GM18517 (cell line): ENCODE measurements at regions not wholly inside any gene's neighbourhood (a gene's known extent, or its start where the extent isn't known, plus 50 kb on each side); places are given as distances from the start of the nearest gene placed in this dataset.

Experiments used
- ATAC-seq: cut with Tn5 transposase; IDR thresholded peaks from one replicate; pipeline ENCODE4 v1.9.1; 2021; ENCODE audit warnings: mild to moderate bottlenecking, moderate library complexity; ENCODE audit not compliant: unreplicated experiment

DNA sequence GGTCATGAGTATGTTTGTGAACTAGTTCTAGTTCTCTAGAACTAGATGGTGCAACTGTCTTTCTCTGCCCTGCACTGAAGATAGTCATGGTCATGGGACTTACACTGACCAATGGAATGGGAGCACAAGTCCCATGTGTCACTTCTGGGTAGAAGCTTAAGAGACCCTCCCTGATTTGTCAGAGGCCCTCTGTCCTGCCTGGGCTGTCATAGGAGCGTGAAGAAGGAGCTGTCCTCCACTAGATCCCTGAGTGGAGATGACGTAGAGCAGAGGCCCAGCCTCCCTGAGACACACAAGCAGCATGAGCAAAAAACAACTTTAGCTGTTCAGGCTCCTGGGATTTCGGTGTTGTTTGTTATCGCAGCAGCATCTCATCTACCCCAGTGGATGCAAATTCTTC is 514.5 kb downstream of the PREX1 start:
- no peak for ATAC-seq

DNA sequence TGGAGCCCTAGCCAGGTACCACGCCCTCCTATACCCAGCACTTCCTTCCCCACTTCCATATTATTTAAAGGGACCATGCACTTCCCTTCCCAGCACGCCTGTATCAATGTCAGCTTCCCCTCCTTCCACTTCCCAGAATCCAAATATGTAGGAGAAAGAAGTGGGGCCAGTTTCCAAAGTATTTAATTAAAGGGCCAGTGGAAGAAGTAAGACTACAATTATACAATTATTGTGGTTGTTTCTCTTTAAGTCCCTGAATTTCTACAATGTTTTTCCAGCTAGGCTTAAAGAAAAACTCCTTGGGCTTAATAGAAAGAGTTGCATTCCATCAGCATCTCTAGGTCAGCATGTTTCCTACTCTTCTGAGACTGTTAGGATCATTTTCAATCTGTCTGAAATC is 515.8 kb downstream of the PREX1 start:
- ATAC-seq, result no peak

GRCh38 chr20:48310305-48310704 is 517.5 kb downstream of the PREX1 start:
- ATAC-seq, result no peak

GRCh38 chr20:48309293-48309692 is 518.5 kb downstream of the PREX1 start:
- ATAC-seq, result no peak

GRCh38 chr20:48308882-48309281 is 518.9 kb downstream of the PREX1 start:
- no peak for ATAC-seq

DNA sequence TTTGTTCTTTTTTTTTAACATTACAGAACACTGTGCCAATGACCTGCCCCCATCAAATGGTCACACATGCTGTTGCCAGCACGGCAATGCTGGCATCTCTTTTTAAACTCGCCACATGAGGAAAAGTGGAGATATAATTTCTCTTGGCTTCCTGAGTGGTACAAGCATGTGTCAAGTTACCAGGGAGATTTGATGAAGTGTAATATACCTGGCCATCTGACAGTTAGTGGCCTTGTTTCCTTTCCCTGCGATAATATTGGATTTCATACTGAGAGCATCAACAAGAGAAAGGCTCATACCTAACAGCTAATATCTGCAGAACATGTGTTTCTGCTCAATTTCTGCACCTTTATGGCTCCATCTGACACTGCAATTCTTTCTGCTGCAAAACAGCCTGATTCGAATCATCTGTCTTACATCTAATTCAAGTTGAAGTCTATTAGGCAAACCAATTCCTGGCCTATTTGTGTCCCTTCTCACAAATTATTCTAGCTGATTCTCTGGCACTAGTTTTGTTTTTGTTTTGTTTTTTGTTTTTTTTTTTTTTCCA is 519.5 kb downstream of the PREX1 start:
- ATAC-seq, result no peak

DNA sequence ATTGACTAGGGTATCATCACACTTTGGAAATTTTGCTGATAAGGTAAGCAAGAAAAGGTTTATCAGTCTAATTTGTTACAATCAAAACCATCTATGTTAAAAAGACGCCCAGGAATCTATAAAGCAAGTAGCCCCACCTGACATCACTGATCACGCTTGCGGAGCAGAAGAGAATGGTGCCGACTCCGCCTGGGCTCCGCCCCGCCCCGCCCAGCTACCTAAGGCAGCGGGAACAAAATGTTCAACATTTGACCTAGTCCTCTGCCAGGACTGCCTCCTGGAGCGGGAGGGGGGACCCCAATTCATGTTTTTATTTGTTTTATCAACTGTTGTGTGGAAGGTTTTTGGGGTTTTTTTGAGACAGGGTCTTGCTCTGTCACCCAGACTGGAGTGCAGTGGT is 520.5 kb downstream of the PREX1 start:
- no peak for ATAC-seq

DNA sequence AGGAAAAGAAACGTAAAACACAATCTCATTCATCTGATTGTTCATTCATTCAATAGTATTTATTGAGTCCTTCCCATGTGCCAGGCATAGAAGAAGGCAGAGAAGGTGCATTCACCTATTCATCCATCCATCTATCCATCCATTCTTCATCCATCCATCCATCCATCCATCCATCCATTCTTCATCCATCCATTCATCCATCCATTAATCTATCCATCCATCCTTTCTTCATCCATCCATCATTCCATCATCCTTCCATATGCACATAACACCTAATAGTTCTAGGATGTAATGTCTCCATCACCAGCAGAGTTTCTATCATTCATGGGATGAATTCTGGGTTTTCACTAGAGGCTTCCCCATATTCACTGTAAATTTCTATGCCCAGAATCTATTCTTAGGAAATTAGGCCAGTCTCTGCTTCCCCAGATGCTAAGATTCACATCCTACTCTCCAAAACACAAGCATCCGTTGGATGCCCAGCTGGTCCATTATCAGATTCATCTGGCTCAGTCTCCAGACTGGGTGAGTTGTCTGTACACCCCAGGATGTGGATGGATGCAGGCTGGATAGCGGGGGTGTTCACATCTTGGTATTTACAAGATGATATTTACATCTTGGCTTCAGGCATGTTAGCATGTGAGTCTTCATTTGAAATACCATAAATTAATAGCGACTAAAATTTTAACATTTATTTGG is 517.7 kb upstream of the SULF2 start:
- no peak for ATAC-seq

DNA sequence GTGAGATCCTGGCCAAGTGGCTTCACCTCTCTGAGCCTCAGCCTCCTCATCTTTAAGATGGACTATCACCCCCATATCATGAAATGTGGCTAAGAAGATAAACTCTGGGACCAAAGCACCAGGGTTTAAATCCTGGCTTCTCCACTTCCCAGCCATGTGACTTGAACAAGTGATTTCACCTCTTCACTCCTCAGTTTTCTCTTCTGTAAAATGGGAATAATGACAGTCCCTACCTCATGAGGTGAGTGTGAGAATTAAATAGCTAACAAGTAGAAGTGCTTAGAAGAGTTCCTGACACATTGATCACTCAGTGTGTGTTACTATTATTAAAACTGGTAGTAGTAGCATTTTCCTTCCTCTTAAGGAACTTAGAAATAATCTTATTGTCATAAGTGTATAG is 516.9 kb upstream of the SULF2 start:
- ATAC-seq, result no peak

- ATAC-seq, result no peak
Observed at GRCh38 chr20:48301189-48301588, 515.9 kb upstream of the SULF2 start.

GRCh38 chr20:48300529-48300928 is 515.2 kb upstream of the SULF2 start:
- no peak for ATAC-seq

DNA sequence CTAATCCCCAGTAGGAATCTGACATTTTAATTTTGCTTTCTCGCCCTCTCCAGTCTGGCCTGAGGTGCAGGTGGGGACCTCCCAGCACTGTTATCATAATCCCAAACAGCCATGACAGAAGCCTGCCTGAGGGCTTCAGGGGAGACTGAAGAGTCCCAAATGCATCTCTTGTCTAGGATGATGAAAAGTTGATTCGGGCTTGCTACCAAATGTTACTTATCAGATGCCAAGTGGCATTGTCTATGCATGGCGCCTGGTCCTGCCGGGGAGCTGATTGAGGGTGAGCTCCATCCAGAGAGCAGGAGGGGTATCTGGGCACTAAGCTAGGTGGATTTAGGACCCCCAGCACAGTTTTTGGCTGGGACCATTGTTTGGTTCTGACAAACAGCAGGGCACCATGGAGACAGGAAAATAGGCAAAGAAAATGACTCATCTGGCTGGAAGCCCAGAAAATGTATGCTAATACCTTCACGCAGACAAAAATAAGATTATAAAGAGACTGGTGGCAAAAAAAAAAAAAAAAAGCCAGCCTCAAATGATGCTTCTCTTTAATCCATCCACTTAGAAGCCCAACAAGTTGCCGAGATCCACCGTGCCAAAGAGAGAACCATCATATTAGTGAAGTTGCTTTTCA is 513.7 kb upstream of the SULF2 start:
- ATAC-seq, result no peak

- ATAC-seq, result no peak
Observed at GRCh38 chr20:48298433-48298832, 513.2 kb upstream of the SULF2 start.

- ATAC-seq, result no peak
Observed at GRCh38 chr20:48295966-48296421, 510.7 kb upstream of the SULF2 start.

DNA sequence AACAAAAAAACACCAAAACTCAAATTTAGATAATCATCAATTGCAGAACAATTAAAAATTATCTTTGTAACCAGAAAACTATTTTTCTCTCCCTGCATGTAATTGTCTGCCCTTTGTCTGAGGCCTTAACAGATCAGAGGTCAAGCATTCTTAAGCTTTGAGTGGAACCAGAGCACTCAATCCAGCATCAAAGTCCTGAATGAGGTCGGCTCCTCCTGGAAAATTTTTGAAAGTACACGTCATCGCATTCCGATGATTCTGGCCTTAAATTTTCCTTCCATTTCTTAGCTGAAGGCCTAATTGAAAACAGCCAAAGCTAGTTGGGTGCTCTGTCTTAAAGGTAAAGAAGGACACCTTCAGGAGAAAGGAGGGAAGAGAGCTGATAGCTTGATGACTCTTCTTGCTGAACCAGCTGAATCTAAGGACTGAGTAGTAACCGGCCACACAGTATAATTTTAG is 510.2 kb upstream of the SULF2 start:
- ATAC-seq, result no peak

- ATAC-seq, result no peak
Observed at GRCh38 chr20:48294942-48295341, 509.7 kb upstream of the SULF2 start.

- no peak for ATAC-seq
Observed at GRCh38 chr20:48294196-48294595, 508.9 kb upstream of the SULF2 start.

- ATAC-seq, result no peak
Observed at GRCh38 chr20:48293671-48294070, 508.4 kb upstream of the SULF2 start.

DNA sequence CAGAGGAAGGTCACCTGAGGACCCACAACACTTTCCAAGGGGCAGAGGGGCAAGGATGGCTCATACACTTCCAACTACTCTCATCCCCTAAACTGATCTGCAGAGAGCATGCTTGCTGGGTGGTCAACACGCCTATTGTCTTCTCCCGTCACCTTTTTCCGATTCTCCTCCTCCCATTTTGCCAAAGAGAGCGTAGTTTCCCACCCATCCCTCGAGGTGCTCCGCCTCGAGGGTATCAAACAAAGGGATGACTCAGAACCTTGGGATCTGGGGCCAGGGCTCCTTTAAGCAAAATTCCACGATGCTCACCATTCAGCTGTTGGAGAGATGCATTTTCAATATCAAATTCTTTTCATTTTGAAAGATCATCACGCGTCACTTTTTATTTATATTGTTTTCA is 507.5 kb upstream of the SULF2 start:
- ATAC-seq, result no peak

DNA sequence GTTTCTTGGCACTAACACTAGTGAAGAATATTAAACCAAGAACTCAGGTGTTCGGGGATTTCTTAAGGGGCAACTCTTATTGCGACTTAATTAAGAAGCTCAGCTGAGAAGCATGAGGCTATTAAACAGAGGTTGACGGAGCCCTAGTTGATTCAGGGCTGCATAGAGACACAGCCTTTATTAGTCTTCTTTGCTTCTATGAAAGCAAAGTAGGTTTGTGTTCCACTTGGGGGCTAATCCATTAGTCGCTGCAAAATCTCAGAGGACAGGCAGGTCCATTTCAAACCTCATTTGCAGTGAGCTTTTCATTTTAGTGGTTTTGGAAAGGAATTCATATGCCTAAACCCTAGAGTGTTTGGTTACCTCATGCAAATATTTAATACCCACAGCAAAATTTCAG is 506.6 kb upstream of the SULF2 start:
- no peak for ATAC-seq

- ATAC-seq, result no peak
Observed at GRCh38 chr20:48288930-48289507, 503.7 kb upstream of the SULF2 start.

- no peak for ATAC-seq
Observed at GRCh38 chr20:48287552-48288170, 502.4 kb upstream of the SULF2 start.
